ENCODE measurements at regions not wholly inside any gene's neighbourhood (a gene's known extent, or its start where the extent isn't known, plus 50 kb on each side); places are given as distances from the start of the nearest gene placed in this dataset.

- no peak for TF ChIP-seq NFXL1 (IDR thresholded peaks at IDR 0.05; ENCODE audit: borderline replicate concordance)
Observed at GRCh38 chr5:3217114-3217513, 378.5 kb upstream of the IRX1 start (continued).

DNA sequence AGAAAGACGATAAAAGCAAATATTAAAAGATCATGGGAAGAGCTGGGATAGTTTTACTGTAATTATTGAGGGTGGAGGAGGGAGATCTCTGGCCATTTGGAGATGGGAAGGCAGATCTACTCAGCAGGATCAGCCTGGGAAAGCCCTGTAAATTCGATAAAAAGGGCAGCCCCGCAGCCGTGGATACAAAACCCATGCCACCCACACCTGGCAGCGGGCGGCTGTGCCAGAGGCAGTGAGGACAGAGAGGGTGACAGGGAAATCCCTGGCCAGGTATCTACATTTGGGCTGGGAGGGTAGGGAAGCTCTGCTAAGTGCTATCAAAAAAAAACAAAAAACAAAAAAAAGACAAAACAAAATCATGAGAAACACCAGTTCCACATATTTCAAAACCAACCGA is 379.2 kb upstream of the IRX1 start:
- Histone ChIP-seq H3K4me1 (ENCODE audit: control insufficient read depth, insufficient read depth, low read length) (no peaks in the 10 kb centered on the region), H3K9me3 (replicated peaks; ENCODE audit: control insufficient read depth, insufficient read depth, low read length) (no peaks in the 10 kb centered on the region; the same call in 2 of the 3 replicates), H3K27me3 (replicated peaks in 1 of 2; ENCODE audit: control insufficient read depth in 2 of 2, insufficient read depth in 2 of 2, low read length in 1 of 2) (no peaks in the 10 kb centered on the region), H3K4me2 (ENCODE audit: control insufficient read depth, insufficient read depth) (no peak overlapping the region), H3K9ac (ENCODE audit: control insufficient read depth, insufficient read depth, low read length) (no peak overlapping the region), H4K20me1 (ENCODE audit: control insufficient read depth, insufficient read depth) (no peaks in the 10 kb centered on the region), H3K4me3 (no peak overlapping the region), H2AFZ (ENCODE audit: control insufficient read depth, low read depth, low read length) (no peak overlapping the region), H3K79me2 (ENCODE audit: control insufficient read depth, insufficient read depth, low read length) (no peaks in the 10 kb centered on the region), H3K27ac (ENCODE audit: control insufficient read depth, insufficient read depth) (no peak overlapping the region), H3K36me3 (ENCODE audit: control insufficient read depth in 2 of 2, insufficient read depth in 2 of 2, low read length in 1 of 2) (no peaks in the 10 kb centered on the region)
- in situ Hi-C loops (cut with MboI), result no loop called here
- no peak for DNase-seq (ENCODE audit: low read depth, low spot score)
- ChIA-PET SMC1A (ENCODE audit: uncharacterized antibody, unreplicated experiment) (no interaction called here), CTCF (no interaction called here), RAD21 (ENCODE audit: unreplicated experiment) (no interaction called here), POLR2A (no interaction called here)
- TF ChIP-seq IKZF2 (IDR thresholded peaks at IDR 0.05) (no peak), POLR2AphosphoS5 (IDR thresholded peaks at IDR 0.05; ENCODE audit: low read length) (no peak), SMAD1 (IDR thresholded peaks at IDR 0.05; ENCODE audit: low read depth, partially characterized antibody) (no peak), POU2F2 (IDR thresholded peaks at IDR 0.05; ENCODE audit: borderline replicate concordance, low read depth, low read length) (no peak), NFIC (IDR thresholded peaks at IDR 0.05; ENCODE audit: low read depth, low read length) (no peak), ZNF622 (IDR thresholded peaks at IDR 0.05) (no peak)
- TF ChIP-seq, protein P1, sequence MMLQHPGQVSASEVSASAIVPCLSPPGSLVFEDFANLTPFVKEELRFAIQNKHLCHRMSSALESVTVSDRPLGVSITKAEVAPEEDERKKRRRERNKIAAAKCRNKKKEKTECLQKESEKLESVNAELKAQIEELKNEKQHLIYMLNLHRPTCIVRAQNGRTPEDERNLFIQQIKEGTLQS (IDR thresholded peaks at IDR 0.05; ENCODE audit: borderline replicate concordance, extremely low read depth, low read depth, low read length), result no peak
- no peak for ATAC-seq
- intact Hi-C loops (cut with micrococcal nuclease; ENCODE audit: unreplicated experiment), result no loop called here
- BruUV-seq (replicated peaks), result no TSS peak
- WGBS (ENCODE audit: insufficient coverage, insufficient replicate concordance, low lambda C conversion rate, missing lambda C conversion rate), result 48% methylated on average over 7 of the region's 7 CpGs
- no peak for FAIRE-seq
